ENCODE measurements at regions not wholly inside any gene's neighbourhood (a gene's known extent, or its start where the extent isn't known, plus 50 kb on each side); places are given as distances from the start of the nearest gene placed in this dataset.

- TF ChIP-seq CHD7 (IDR thresholded peaks at IDR 0.05; ENCODE audit: insufficient replicate concordance, low read length) (no peak), CREB1 (IDR thresholded peaks at IDR 0.05) (no peak), JUN (IDR thresholded peaks at IDR 0.05; ENCODE audit: low read depth, low read length) (no peak), SIX5 (IDR thresholded peaks at IDR 0.05; ENCODE audit: low read depth, low read length) (no peak), CBX8 (IDR thresholded peaks at IDR 0.05; ENCODE audit: borderline replicate concordance, low read depth, low read length) (no peak), NRF1 (IDR thresholded peaks at IDR 0.05; ENCODE audit: low read depth, low read length) (no peak), TEAD4 (IDR thresholded peaks at IDR 0.05; ENCODE audit: low read depth, low read length) (no peak), JUND (IDR thresholded peaks at IDR 0.05; ENCODE audit: low read length) (no peak), CHD1 (IDR thresholded peaks at IDR 0.05; ENCODE audit: low read depth, low read length) (no peak), E2F6 (IDR thresholded peaks at IDR 0.05) (no peak), SP4 (IDR thresholded peaks at IDR 0.05; ENCODE audit: low read length) (no peak), SRF (IDR thresholded peaks at IDR 0.05; ENCODE audit: low read depth, low read length) (no peak)
Observed at GRCh38 chr2:121999264-121999663, 243.8 kb downstream of the TSN start (continued).
